ENCODE measurements at regions not wholly inside any gene's neighbourhood (a gene's known extent, or its start where the extent isn't known, plus 50 kb on each side); places are given as distances from the start of the nearest gene placed in this dataset.

DNA sequence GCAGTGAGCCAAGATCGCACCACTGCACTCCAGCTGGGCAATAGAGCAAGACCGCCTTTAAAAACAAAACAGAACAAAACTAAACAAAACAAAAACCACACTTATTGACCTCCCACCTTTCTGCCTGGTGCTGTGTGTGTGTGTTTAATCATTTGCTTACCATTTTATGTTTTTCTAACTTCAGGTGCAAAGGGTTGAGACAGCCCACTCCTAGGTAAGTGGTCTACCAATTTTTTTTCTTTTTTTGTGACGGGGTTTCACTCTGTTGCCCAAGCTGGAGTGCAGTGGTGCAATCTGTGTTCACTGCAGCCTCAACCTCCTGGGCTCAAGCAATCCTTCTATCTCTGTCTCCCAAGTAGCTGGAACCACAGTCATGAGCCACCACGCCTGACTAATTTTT lies 65.8 kb downstream of the SALL1 start:
- H3K23ac ChIP-seq (ENCODE audit: low read length) = no peak overlapping the region
- no peak overlapping the region for H2BK15ac ChIP-seq (replicated peaks; ENCODE audit: low read depth)
- no peak overlapping the region for H3K18ac ChIP-seq (ENCODE audit: low read length)
- no peak overlapping the region for H2BK120ac ChIP-seq (ENCODE audit: low read depth, low read length)
- H3K9ac ChIP-seq (ENCODE audit: low read length) = no peak overlapping the region
- no peak overlapping the region for H3K27ac ChIP-seq (ENCODE audit: low read depth, low read length)
- H3K4ac ChIP-seq (ENCODE audit: low read depth, low read length) = no peak overlapping the region
- no peak overlapping the region for H3K4me2 ChIP-seq (ENCODE audit: low read length)
- no peaks in the 10 kb centered on the region for H3K27me3 ChIP-seq (ENCODE audit: insufficient read depth, low read length, poor library complexity)
- H2BK5ac ChIP-seq (ENCODE audit: low read length) = no peak overlapping the region
- H3K56ac ChIP-seq (ENCODE audit: low read length) = no peak overlapping the region
- H2AK5ac ChIP-seq (ENCODE audit: low read length) = no peak overlapping the region
- no peak overlapping the region for H3K4me3 ChIP-seq (ENCODE audit: low read length)
- H3K79me1 ChIP-seq (ENCODE audit: low read length) = no peaks in the 10 kb centered on the region
- H4K5ac ChIP-seq (ENCODE audit: low read length) = no peak overlapping the region
- no peaks in the 10 kb centered on the region for H3K79me2 ChIP-seq (ENCODE audit: control insufficient read depth, insufficient read depth, low read length)
- DNase-seq = no peak
- WGBS (ENCODE audit: extremely low coverage, insufficient coverage, low lambda C conversion rate) = no CpG with 5 or more reads among the region's 4 CpGs
- H3K4me1 ChIP-seq (ENCODE audit: control insufficient read depth, low read depth, low read length) = peaks cover 5% of the 10 kb centered on the region
- no peaks in the 10 kb centered on the region for H3K36me3 ChIP-seq (ENCODE audit: control insufficient read depth, insufficient read depth, low read length)
- H4K8ac ChIP-seq (ENCODE audit: low read depth, low read length) = no peak overlapping the region

DNA sequence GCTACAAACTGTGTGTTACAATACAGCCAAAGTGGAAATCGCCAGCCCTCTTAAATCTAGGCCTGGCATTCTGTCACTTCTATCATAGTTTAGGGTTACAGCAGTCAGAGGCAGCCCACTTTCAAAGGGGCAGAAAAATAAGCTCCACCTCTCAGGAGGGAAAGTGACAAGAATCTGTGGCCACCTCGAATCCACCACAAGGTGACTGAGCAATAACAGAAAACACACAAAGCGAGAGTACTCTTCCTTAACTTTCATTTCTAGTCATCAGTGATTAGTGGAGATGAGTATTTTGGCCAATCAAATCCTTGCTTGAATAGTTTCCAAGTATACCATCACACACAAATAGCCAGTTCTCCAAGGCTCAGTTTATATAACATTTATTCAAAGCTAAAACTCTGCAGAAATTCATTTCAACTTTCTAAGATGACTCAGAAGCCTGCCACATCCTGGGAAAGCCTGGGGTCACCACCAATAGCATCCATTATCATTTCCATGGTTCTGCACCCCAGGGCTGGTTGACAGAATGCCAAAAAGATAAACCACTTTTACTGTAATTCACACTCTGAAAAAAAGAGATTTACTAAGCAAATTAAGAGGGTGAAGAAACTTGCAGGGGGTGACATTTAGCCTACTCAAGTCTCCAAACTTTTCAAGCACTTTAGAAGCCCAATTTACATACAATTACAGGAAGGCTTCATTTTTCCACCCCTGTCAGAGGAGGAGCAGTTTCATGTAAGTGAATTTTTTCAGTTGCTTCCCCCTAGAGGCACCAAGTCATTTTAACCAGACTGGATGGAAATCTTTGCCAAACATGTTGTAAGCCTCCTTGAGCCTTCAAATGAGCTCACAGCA lies 66.8 kb downstream of the SALL1 start:
- no peaks in the 10 kb centered on the region for H3K79me2 ChIP-seq (ENCODE audit: control insufficient read depth, insufficient read depth, low read length)
- H3K18ac ChIP-seq (ENCODE audit: low read length) = no peak overlapping the region
- H3K27ac ChIP-seq (ENCODE audit: low read depth, low read length) = no peak overlapping the region
- H3K4ac ChIP-seq (ENCODE audit: low read depth, low read length) = no peak overlapping the region
- no peak overlapping the region for H4K8ac ChIP-seq (ENCODE audit: low read depth, low read length)
- H4K5ac ChIP-seq (ENCODE audit: low read length) = no peak overlapping the region
- peak; percentile 91 for DNase-seq
- WGBS (ENCODE audit: extremely low coverage, insufficient coverage, low lambda C conversion rate) = no CpG with 5 or more reads among the region's 3 CpGs
- no peaks in the 10 kb centered on the region for H3K79me1 ChIP-seq (ENCODE audit: low read length)
- peak overlapping the region; percentile 12 for H3K4me2 ChIP-seq (ENCODE audit: low read length)
- no peak overlapping the region for H3K4me3 ChIP-seq (ENCODE audit: low read length)
- no peak overlapping the region for H3K23ac ChIP-seq (ENCODE audit: low read length)
- no peaks in the 10 kb centered on the region for H3K36me3 ChIP-seq (ENCODE audit: control insufficient read depth, insufficient read depth, low read length)
- H2BK120ac ChIP-seq (ENCODE audit: low read depth, low read length) = no peak overlapping the region
- H3K9ac ChIP-seq (ENCODE audit: low read length) = no peak overlapping the region
- peaks cover 5% of the 10 kb centered on the region for H3K4me1 ChIP-seq (ENCODE audit: control insufficient read depth, low read depth, low read length)
- no peak overlapping the region for H2AK5ac ChIP-seq (ENCODE audit: low read length)
- H3K27me3 ChIP-seq (ENCODE audit: insufficient read depth, low read length, poor library complexity) = no peaks in the 10 kb centered on the region
- no peak overlapping the region for H2BK15ac ChIP-seq (replicated peaks; ENCODE audit: low read depth)
- peak overlapping the region; percentile 75 for H2BK5ac ChIP-seq (ENCODE audit: low read length)
- H3K56ac ChIP-seq (ENCODE audit: low read length) = no peak overlapping the region

DNA sequence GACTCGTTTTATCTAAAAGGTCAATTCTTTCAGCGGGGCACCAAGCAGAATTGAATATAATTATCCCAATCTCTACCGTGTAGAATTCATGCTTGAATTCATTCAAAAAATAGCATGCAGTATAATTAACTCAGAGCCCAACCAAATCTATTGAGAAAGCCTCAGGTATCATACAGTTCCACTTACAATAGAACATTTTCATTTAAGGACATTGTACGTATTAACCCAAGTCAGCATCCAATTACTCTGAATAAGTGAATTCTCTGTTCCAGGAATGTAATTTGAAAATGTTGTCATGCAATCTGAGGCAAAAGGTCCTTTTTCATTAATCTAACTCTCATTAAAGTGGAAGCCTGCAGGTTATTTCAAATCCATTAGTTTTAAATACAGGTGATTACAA lies 78.5 kb downstream of the SALL1 start:
- Histone ChIP-seq H3K18ac (ENCODE audit: low read length) (no peak overlapping the region), H3K56ac (ENCODE audit: low read length) (no peak overlapping the region), H3K9ac (ENCODE audit: low read length) (no peak overlapping the region), H4K8ac (ENCODE audit: low read depth, low read length) (no peak overlapping the region), H2BK5ac (ENCODE audit: low read length) (no peak overlapping the region), H3K79me1 (ENCODE audit: low read length) (no peaks in the 10 kb centered on the region), H2AK5ac (ENCODE audit: low read length) (no peak overlapping the region), H2BK120ac (ENCODE audit: low read depth, low read length) (no peak overlapping the region), H3K79me2 (ENCODE audit: control insufficient read depth, insufficient read depth, low read length) (no peaks in the 10 kb centered on the region), H3K27me3 (ENCODE audit: insufficient read depth, low read length, poor library complexity) (no peaks in the 10 kb centered on the region), H4K5ac (ENCODE audit: low read length) (no peak overlapping the region), H3K36me3 (ENCODE audit: control insufficient read depth, insufficient read depth, low read length) (no peaks in the 10 kb centered on the region), H3K4me1 (ENCODE audit: control insufficient read depth, low read depth, low read length) (no peaks in the 10 kb centered on the region), H3K4ac (ENCODE audit: low read depth, low read length) (no peak overlapping the region), H3K4me2 (ENCODE audit: low read length) (no peak overlapping the region), H3K4me3 (ENCODE audit: low read length) (no peak overlapping the region), H2BK15ac (replicated peaks; ENCODE audit: low read depth) (no peak overlapping the region), H3K27ac (ENCODE audit: low read depth, low read length) (no peak overlapping the region), H3K23ac (ENCODE audit: low read length) (no peak overlapping the region)
- no CpG with 5 or more reads among the region's 4 CpGs for WGBS (ENCODE audit: extremely low coverage, insufficient coverage, low lambda C conversion rate)
- DNase-seq = no peak

DNA sequence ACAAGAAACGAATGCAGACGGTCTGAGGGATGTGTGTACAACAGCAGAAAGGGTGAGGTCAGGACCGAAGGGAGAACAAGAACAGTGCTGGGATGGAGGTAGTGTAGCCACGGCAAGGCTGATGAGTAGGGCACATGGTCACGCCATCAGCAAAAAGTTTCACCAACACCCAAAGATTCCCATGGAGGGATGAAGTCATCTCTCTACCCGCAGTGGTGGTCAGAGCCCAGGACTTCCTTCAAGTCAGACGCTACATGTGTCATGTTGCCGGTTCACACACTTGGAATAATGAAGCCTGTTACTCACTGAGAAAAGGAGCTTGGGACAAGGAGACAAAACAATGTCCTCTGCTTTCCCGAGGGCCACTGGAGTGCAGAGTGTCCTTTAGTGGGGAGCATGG lies 79.7 kb downstream of the SALL1 start:
- Histone ChIP-seq H3K4me1 (ENCODE audit: control insufficient read depth, low read depth, low read length) (no peaks in the 10 kb centered on the region), H4K5ac (ENCODE audit: low read length) (no peak overlapping the region), H3K27ac (ENCODE audit: low read depth, low read length) (no peak overlapping the region), H3K27me3 (ENCODE audit: insufficient read depth, low read length, poor library complexity) (no peaks in the 10 kb centered on the region), H3K79me2 (ENCODE audit: control insufficient read depth, insufficient read depth, low read length) (no peaks in the 10 kb centered on the region), H3K4me2 (ENCODE audit: low read length) (no peak overlapping the region), H2BK15ac (replicated peaks; ENCODE audit: low read depth) (no peak overlapping the region), H3K4ac (ENCODE audit: low read depth, low read length) (no peak overlapping the region), H3K79me1 (ENCODE audit: low read length) (no peaks in the 10 kb centered on the region), H4K8ac (ENCODE audit: low read depth, low read length) (no peak overlapping the region), H3K36me3 (ENCODE audit: control insufficient read depth, insufficient read depth, low read length) (no peaks in the 10 kb centered on the region), H3K23ac (ENCODE audit: low read length) (no peak overlapping the region), H2BK5ac (ENCODE audit: low read length) (no peak overlapping the region), H3K56ac (ENCODE audit: low read length) (no peak overlapping the region), H2AK5ac (ENCODE audit: low read length) (no peak overlapping the region), H3K4me3 (ENCODE audit: low read length) (no peak overlapping the region), H2BK120ac (ENCODE audit: low read depth, low read length) (no peak overlapping the region), H3K9ac (ENCODE audit: low read length) (no peak overlapping the region), H3K18ac (ENCODE audit: low read length) (no peak overlapping the region)
- no CpG with 5 or more reads among the region's 9 CpGs for WGBS (ENCODE audit: extremely low coverage, insufficient coverage, low lambda C conversion rate)
- DNase-seq = no peak

DNA sequence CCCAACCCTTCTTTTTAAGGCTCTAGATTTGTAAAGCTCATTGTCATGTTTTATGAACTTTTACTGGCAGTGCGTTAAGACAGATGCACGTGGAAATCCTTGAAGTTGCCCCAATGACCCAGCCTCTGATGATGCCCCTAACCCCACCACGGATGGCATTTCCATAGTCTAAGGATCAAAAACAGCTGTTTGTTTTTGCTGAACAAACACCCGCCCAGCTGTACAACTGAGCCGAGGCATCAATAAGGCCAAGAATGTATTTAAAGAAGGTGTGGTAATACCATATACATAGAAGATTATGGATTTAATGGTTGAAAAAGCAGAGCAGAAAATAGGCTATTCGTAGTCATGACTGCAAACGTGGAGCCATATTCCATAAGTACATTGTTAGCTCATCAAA lies 83.7 kb downstream of the SALL1 start:
- Histone ChIP-seq H4K8ac (ENCODE audit: low read depth, low read length) (no peak overlapping the region), H3K4ac (ENCODE audit: low read depth, low read length) (no peak overlapping the region), H3K9ac (ENCODE audit: low read length) (no peak overlapping the region), H2BK15ac (replicated peaks; ENCODE audit: low read depth) (no peak overlapping the region), H3K18ac (ENCODE audit: low read length) (no peak overlapping the region), H3K79me2 (ENCODE audit: control insufficient read depth, insufficient read depth, low read length) (no peaks in the 10 kb centered on the region), H3K79me1 (ENCODE audit: low read length) (no peaks in the 10 kb centered on the region), H3K4me1 (ENCODE audit: control insufficient read depth, low read depth, low read length) (no peaks in the 10 kb centered on the region), H3K27me3 (ENCODE audit: insufficient read depth, low read length, poor library complexity) (no peaks in the 10 kb centered on the region), H3K23ac (ENCODE audit: low read length) (no peak overlapping the region), H3K56ac (ENCODE audit: low read length) (no peak overlapping the region), H4K5ac (ENCODE audit: low read length) (no peak overlapping the region), H2BK120ac (ENCODE audit: low read depth, low read length) (no peak overlapping the region), H3K4me3 (ENCODE audit: low read length) (no peak overlapping the region), H2AK5ac (ENCODE audit: low read length) (no peak overlapping the region), H3K36me3 (ENCODE audit: control insufficient read depth, insufficient read depth, low read length) (no peaks in the 10 kb centered on the region), H2BK5ac (ENCODE audit: low read length) (no peak overlapping the region), H3K27ac (ENCODE audit: low read depth, low read length) (no peak overlapping the region), H3K4me2 (ENCODE audit: low read length) (no peak overlapping the region)
- no CpG with 5 or more reads among the region's 7 CpGs for WGBS (ENCODE audit: extremely low coverage, insufficient coverage, low lambda C conversion rate)
- DNase-seq = no peak

DNA sequence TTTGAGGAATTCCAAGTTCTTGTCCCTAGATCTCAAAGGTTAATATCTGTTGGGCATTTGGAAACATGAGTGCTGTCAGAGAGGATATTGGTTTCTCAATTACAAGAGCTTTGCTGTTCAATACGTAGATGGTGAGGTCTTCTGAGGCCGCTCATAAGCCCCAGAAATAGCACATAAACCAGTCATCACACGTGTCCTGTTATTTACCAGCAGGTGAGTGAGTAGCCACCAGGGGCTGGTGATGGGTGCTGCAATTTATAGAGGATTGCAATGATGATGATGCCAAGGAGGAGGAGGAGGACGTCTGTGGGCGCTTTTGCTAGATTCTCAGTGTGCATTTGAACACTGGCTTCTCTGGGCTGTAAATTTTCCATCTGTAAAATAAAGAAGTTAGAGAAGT lies 89.0 kb downstream of the SALL1 start:
- Histone ChIP-seq H3K4ac (ENCODE audit: low read depth, low read length) (no peak overlapping the region), H2BK5ac (ENCODE audit: low read length) (no peak overlapping the region), H3K79me1 (ENCODE audit: low read length) (no peaks in the 10 kb centered on the region), H3K9ac (ENCODE audit: low read length) (no peak overlapping the region), H3K23ac (ENCODE audit: low read length) (no peak overlapping the region), H2BK15ac (replicated peaks; ENCODE audit: low read depth) (no peak overlapping the region), H3K36me3 (ENCODE audit: control insufficient read depth, insufficient read depth, low read length) (no peaks in the 10 kb centered on the region), H4K8ac (ENCODE audit: low read depth, low read length) (no peak overlapping the region), H3K79me2 (ENCODE audit: control insufficient read depth, insufficient read depth, low read length) (no peaks in the 10 kb centered on the region), H4K5ac (ENCODE audit: low read length) (no peak overlapping the region), H3K18ac (ENCODE audit: low read length) (no peak overlapping the region), H3K4me1 (ENCODE audit: control insufficient read depth, low read depth, low read length) (no peaks in the 10 kb centered on the region), H3K27me3 (ENCODE audit: insufficient read depth, low read length, poor library complexity) (no peaks in the 10 kb centered on the region), H3K56ac (ENCODE audit: low read length) (no peak overlapping the region), H2AK5ac (ENCODE audit: low read length) (no peak overlapping the region), H3K4me2 (ENCODE audit: low read length) (no peak overlapping the region), H2BK120ac (ENCODE audit: low read depth, low read length) (no peak overlapping the region), H3K4me3 (ENCODE audit: low read length) (no peak overlapping the region), H3K27ac (ENCODE audit: low read depth, low read length) (no peak overlapping the region)
- DNase-seq = no peak
- no CpG with 5 or more reads among the region's 5 CpGs for WGBS (ENCODE audit: extremely low coverage, insufficient coverage, low lambda C conversion rate)
